ENCODE measurements at regions not wholly inside any gene's neighbourhood (a gene's known extent, or its start where the extent isn't known, plus 50 kb on each side); places are given as distances from the start of the nearest gene placed in this dataset.
"Not testable (repeated sequence)": the region's sequence is repeated elsewhere in the genome, so short reads cannot be mapped to it uniquely, and the experiment has no call there.

DNA sequence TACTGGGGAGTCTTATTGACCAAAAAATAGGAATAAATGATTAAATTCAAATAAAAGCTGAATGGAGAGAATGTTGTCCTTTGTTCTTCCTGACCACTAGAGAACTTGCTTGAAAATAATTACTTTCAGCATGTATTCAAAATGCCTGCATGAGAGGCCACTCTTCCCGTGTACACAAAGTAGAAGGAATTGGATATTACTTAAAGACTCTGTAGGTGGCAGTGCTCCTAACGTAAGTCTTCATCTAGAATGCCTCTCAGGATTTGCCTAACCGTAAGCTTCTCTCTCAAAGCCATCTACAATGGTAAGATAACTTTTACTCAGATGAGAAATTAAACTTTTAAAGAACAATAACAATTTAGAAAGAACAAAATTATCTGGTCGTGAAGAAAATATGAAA, 620.0 kb upstream of the CCNG1 start:
- DNase-seq = no peak
- intact Hi-C loops (cut with DNase I; ENCODE audit: low total_unique reads) = no loop called here
- Histone ChIP-seq H3K27ac (no peak overlapping the region), H3K4me1 (peaks cover 0 to 8% (median 0%) of the 10 kb centered on the region in 4 donors), H3K36me3 (no peaks in the 10 kb centered on the region), H3K4me3 (no peak overlapping the region), H3K9me3 (no peaks in the 10 kb centered on the region), H3K27me3 (no peaks in the 10 kb centered on the region)
- TF ChIP-seq, protein P1, sequence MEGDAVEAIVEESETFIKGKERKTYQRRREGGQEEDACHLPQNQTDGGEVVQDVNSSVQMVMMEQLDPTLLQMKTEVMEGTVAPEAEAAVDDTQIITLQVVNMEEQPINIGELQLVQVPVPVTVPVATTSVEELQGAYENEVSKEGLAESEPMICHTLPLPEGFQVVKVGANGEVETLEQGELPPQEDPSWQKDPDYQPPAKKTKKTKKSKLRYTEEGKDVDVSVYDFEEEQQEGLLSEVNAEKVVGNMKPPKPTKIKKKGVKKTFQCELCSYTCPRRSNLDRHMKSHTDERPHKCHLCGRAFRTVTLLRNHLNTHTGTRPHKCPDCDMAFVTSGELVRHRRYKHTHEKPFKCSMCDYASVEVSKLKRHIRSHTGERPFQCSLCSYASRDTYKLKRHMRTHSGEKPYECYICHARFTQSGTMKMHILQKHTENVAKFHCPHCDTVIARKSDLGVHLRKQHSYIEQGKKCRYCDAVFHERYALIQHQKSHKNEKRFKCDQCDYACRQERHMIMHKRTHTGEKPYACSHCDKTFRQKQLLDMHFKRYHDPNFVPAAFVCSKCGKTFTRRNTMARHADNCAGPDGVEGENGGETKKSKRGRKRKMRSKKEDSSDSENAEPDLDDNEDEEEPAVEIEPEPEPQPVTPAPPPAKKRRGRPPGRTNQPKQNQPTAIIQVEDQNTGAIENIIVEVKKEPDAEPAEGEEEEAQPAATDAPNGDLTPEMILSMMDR (IDR thresholded peaks at IDR 0.05) = no peak

GRCh38 chr5:162821664-162822063, 615.7 kb upstream of the CCNG1 start:
- DNase-seq, H3K27ac ChIP-seq: not testable (repeated sequence)

DNA sequence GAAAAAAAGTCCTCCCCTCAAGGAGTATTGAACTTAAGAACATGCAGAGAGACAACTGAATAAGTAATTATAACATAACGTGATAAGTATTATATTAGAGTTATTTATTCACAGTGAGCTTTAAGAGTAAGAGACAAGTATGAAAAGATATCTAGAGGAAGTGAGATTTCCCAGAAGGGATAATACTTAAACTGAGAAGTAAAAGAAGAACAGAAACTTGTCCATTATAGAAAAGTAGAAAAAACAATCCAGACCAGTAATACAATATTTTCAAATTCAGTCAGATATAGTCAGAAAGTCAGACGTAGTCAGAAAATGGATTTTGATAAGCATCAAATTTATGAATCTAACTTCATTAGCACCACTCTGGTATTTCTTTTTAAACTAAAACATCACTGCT, 613.0 kb upstream of the CCNG1 start:
- intact Hi-C loops (cut with DNase I; ENCODE audit: low total_unique reads) = no loop called here
- H3K27ac ChIP-seq = no peak overlapping the region
- H3K4me1 ChIP-seq = peaks cover 0 to 8% (median 0%) of the 10 kb centered on the region in 4 donors
- TF ChIP-seq, protein P1 (IDR thresholded peaks at IDR 0.05) = no peak
- no peaks in the 10 kb centered on the region for H3K36me3 ChIP-seq
- H3K9me3 ChIP-seq = no peaks in the 10 kb centered on the region
- DNase-seq = no peak
- no peak overlapping the region for H3K4me3 ChIP-seq
- H3K27me3 ChIP-seq = no peaks in the 10 kb centered on the region

More at GRCh38 chr5:162821664-162822063, 615.7 kb upstream of the CCNG1 start:
- intact Hi-C loops (cut with DNase I; ENCODE audit: low total_unique reads); H3K9me3 ChIP-seq; H3K4me3 ChIP-seq; H3K27me3 ChIP-seq; H3K36me3 ChIP-seq; H3K4me1 ChIP-seq: not testable (repeated sequence)

DNA sequence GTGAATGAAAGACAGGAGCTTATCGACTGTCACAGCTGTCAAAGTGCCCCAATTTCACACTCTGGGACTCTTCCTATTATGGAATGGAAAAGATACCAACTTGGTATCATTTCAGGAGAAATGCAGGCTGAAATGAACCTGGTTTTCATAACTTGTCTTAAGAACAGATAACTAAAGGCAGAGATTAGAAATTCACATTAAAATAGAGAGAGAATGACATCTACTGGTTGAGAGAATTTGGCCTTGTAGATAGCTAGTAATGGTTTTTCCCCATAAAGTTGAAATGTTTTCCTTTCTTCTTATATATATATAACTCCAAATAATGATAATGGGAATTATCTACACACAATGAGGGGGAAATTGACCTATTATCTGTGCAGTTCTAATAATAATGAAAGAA, 600.2 kb upstream of the CCNG1 start:
- intact Hi-C loops (cut with DNase I; ENCODE audit: low total_unique reads) = no loop called here
- no peaks in the 10 kb centered on the region for H3K4me1 ChIP-seq
- TF ChIP-seq, protein P1 (IDR thresholded peaks at IDR 0.05) = no peak
- no peak overlapping the region for H3K4me3 ChIP-seq
- H3K27me3 ChIP-seq = no peaks in the 10 kb centered on the region
- DNase-seq = no peak
- H3K27ac ChIP-seq = no peak overlapping the region
- no peaks in the 10 kb centered on the region for H3K9me3 ChIP-seq
- no peaks in the 10 kb centered on the region for H3K36me3 ChIP-seq

DNA sequence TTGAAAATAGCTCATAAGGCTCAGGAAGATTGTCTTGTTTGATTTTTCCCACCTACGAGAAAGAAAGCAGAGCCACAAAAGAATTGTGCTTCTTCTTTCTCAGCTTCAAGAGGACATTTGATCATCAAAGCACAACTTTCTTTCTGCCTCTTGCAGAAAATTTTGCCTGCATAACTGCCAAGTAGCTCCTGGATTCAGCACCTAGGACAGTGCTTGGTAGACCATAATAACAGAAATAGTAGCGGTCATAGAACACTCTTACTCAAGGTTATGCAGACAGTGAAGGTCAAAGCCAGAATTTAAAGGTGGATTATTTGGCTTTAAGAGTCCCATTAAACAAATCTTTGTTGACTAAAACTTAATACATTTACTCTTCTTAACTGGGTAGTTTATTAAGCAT, 594.7 kb upstream of the CCNG1 start:
- Histone ChIP-seq H3K27me3 (no peaks in the 10 kb centered on the region), H3K36me3 (no peaks in the 10 kb centered on the region), H3K27ac (no peak overlapping the region), H3K9me3 (no peaks in the 10 kb centered on the region), H3K4me1 (no peaks in the 10 kb centered on the region), H3K4me3 (no peak overlapping the region)
- intact Hi-C loops (cut with DNase I; ENCODE audit: low total_unique reads) = no loop called here
- DNase-seq = no peak
- TF ChIP-seq, protein P1 (IDR thresholded peaks at IDR 0.05) = no peak

DNA sequence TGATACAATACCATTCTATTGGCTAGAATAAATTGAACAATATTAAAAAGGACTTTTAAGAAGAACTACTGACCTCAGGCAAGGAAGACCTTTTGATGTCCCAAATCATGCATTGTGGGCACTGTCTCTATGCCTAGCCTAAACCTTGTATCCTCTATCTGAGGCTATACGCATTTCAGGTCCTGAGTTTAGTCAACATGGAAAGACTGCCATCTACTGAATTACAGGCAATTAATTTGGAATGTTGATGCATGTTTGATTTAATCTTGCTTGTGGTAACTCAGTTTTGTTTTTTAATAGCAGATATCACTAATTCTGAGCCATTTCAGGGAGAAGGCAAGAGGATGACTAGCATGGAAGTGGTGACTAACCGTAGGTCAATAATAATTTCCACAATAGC, 585.3 kb upstream of the CCNG1 start:
- intact Hi-C loops (cut with DNase I; ENCODE audit: low total_unique reads) = no loop called here
- Histone ChIP-seq H3K36me3 (no peaks in the 10 kb centered on the region), H3K9me3 (no peaks in the 10 kb centered on the region), H3K27ac (no peak overlapping the region), H3K27me3 (no peaks in the 10 kb centered on the region), H3K4me3 (no peak overlapping the region), H3K4me1 (no peaks in the 10 kb centered on the region)
- DNase-seq = no peak
- TF ChIP-seq, protein P1 (IDR thresholded peaks at IDR 0.05) = no peak
